HG03025 (cell line): ENCODE measurements at regions not wholly inside any gene's neighbourhood (a gene's known extent, or its start where the extent isn't known, plus 50 kb on each side); places are given as distances from the start of the nearest gene placed in this dataset.

Source experiments
- ATAC-seq: cut with Tn5 transposase; IDR thresholded peaks from one replicate; pipeline ENCODE4 v1.9.1; 2021; ENCODE audit warnings: mild to moderate bottlenecking, moderate library complexity; ENCODE audit not compliant: unreplicated experiment, low FRiP score

DNA sequence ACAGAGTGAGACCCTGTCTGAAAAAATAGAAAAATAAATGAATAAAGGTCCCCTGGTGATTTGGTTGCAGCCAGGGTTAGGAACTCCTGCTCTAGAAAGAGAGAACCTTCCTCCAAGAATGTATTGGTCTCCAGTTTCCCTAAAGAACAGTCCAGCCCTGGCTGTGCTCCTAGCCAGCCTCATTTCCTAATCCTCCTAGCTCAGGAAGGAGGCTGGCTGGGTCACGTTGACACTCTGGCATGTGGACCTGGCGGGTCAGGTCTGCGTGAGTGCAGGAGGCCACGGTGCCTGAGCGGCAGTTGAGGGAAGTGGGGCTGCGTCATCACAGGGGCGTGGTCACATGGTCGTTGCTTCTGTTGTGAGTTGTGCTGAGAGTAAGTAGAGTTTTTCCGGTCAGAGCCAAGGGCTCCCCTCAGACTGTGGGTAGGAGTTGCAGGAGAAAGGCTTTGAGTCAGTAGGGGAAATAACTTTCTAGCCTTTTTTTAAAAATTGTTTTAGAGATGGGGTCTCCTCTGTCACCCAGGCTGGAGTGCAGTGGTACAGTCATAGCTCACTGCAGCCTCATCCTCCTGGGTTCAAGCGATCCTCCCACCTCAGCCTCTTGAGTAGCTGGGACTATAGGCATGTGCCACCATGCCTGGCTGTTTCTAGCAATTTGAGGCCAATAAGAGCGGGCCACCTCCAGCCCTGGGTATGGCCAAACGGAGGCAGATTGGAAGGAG lies 194.0 kb upstream of the CIBAR2 start:
- ATAC-seq = no peak

DNA sequence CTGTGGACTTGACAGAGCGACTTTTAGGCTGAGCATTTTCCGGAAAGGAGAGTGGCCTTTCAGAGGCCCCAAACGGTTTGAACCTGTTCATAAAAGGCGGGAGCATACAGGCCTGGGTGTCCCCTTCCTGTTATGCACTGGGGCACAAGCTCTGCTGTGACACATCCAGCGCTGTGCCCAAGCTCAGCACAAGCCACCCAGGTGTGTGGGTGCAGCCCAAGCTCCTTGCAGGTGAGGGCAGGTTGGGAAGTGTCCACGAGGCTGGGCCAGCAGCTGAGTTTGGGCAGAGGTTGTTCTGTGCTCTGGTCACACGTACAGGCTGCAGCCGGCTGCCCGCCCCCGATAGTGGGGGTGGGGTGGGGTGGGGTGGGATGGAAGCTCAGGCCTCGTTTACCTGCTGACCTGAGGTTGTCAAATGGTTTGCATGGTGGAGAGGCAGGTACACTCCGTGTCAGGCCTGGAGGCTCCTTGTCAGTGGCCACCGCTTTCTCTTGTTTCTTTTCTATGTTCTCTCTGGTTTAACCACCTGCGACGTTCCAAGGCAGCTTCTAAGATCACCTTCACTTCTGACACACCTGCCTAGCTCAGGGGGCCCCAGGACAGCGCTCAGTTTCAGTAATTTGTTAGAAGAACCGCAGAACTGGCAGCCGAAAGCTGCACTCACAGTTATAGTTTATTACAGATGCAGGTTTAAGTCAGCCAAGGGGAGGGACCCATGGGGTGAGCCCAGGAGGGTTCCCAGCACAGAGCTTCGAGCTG lies 194.7 kb upstream of the CIBAR2 start:
- ATAC-seq = no peak

GRCh38 chr16:85307552-85308364 lies 195.5 kb upstream of the CIBAR2 start:
- ATAC-seq = no peak

DNA sequence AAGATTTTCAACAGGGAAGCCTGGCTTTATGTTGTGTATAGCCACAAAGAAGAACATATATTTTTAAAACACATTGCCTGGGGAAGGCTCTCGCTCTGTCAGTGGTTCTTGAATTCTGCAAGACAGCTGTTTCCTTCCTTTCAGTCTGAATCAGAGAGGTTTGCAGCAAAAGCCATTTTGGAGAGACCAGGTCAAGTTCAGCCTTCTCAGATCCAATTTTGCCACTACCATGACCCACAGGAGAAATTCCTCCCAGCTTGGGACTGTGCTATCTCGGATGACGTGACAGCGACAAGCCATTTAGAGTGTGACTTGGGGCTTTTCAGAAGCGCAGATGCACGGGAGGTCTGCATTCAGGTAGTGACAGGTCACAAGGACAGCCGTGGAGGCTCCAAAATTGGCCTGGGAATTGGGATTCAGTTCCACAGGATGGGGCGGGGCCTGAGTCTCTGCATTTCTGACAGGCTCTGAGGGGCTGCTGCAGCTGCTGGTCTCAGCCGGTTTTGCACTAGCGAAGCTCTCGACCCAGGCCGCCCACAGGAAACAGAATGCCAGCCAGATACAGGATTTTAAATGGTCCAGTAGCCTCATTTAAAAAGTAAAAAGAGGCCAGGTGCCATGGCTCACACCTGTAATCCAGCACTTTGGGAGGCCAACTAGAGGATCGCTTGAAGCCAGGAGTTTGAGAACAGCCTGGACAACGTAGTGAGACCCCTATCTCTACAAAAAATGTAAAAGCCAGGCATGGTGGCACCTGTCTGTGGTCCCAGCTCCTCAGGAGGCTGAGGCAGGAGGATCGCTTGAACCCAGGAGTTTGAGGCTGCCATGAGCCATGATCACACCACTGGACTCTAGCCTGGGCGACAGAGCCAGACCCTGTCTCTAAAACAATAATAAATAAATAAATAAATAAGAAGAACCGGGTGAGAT lies 196.6 kb upstream of the CIBAR2 start:
- no peak for ATAC-seq

DNA sequence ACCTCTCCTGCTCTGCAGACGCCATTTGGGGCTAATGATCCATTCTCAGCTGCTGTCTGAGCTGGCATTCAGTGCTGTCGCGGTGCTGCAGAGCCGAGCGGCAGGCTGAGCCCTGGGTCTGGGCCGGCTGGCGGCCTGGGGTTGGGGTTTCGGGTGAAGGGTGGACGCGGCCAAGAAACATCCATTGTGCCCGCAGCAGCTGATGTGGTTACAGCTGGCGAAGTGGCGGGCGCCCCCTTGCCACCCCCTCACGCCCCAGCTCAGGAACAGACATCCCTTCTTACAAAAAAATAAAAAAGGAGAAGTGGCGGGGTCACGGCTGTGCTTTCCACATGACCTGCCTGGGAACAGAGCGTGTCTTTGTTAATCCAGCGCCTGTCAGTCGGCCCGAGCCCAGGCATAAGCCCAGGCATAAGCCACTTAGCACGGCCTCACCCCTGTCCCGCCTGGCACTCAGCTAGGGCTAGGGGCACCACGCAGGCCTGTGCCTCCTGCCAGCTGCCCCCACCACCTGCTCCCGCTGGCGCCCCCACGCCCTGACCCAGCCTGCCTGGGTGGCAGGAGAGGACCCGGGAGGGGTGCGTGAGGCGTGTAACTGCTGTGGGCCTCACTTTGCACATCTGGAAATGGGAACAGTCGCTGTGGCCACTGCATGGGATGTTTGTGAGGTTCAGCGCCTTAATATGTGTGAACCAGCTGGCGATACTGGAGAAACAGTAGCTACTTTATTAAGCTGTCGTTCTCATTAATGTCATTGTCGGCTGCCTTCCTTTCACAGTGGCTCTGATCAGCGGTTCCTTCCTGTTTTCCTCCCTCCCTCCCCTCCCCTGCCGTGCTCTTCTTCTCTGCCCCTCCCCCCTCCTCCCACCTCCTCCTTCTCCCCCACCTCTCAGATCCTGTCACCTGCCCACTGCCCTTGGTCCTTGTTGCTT lies 197.7 kb upstream of the CIBAR2 start:
- ATAC-seq = no peak

GRCh38 chr16:85310868-85311585 lies 198.8 kb upstream of the CIBAR2 start:
- no peak for ATAC-seq

- no peak for ATAC-seq
Observed at GRCh38 chr16:85311741-85312140, 199.5 kb upstream of the CIBAR2 start.

GRCh38 chr16:85312174-85312573 lies 199.9 kb upstream of the CIBAR2 start:
- ATAC-seq = no peak

DNA sequence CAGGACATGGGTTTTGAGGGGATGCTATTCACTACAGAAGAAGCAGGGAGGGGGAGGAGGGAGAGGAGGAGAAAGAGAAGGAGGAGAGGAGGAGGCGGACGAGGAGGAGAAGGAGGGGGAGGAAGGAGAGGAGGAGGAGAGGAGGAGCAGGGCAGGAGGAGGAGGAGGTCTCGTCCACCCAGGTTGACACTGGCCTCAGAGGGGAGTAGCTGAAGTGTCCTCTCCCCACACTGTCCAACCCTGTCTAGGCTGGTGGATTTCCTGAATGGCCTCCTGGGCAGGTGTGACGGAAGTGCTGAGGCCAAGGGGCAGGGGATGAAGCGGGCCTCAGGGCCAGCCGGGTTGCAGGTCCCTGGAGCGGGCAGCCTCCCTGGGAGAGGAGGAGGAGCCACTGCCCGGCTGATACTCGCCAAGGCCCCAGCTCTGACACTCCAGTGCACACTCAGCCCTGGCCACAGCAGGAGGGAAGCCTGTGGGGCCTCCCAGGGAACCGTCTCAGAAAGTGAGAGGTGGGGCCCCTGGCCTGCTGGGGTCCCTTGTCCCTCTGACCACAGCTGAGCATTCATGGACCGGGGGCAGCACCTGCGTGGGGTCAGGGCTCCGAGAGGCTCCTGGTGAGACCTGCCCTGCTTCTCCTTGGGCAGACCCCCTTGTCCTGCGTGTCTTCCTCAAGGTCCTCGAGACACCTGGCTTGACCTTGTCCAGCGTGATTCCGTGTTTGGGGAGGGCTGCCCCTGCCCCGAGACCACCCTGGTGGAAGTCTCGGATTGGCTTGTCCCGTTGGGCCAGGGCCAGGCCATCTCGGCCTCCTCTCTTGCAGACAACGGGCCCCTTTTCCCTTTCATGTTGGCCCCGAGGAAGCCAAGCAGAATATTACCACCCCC lies 200.6 kb upstream of the CIBAR2 start:
- ATAC-seq = no peak

DNA sequence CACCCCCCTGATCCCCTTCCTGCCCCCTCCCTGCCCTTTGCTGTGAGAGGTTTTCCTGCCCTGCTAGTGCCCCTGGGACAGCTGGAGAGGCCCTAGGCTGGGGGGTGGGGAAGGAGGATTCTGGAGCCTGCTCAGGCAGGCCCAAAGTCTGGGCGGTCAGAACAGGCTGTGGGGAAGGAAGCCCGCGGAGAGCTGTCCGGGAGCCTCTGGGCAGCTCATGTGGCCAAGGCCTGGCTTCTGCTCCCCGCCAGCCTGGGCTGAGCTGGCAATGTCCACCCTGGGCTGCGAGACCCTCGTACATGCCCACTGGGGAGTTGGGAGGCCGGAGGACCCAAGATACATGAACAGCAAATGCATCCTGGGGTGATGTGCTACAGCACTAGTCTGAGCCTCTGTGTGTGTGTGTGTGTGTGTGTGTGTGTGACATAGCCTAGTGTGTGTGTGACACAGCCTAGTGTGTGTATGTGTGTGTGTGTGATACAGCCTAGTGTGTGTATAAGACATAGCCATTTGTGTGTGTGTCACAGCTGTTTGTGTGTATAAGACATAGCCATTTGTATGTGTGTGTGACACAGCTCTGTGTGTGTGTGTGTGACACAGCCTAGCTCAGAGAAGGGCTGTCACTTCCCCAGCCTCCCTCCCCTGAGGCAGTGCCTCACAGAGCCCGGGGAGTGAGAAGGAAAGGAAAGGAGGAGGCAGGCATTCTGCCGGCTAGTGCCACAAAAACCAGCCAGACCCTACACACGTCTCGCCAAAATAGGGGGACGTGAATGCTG lies 201.4 kb upstream of the CIBAR2 start:
- no peak for ATAC-seq

DNA sequence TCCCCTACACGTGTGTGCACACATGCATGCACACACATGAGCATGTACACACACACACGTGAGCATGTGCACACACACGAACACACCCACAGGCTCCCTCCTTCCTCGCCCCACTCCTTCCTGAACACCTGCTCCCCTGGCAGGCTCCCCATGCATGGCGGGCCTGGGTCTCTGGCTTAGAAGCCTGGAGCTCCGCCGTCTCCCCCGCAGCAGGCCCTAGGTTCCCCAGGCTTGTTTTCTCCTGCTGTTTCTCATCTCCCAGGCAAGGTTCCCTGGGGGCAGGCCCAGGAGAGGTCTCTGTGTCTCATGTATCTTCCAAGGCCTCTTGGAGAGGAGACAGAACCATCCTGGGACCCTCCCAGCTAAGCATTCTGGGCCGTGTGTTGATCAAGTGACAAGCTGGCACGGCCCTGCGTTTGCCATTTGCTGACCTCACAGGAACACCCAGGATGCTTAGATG lies 202.3 kb upstream of the CIBAR2 start:
- ATAC-seq = no peak

DNA sequence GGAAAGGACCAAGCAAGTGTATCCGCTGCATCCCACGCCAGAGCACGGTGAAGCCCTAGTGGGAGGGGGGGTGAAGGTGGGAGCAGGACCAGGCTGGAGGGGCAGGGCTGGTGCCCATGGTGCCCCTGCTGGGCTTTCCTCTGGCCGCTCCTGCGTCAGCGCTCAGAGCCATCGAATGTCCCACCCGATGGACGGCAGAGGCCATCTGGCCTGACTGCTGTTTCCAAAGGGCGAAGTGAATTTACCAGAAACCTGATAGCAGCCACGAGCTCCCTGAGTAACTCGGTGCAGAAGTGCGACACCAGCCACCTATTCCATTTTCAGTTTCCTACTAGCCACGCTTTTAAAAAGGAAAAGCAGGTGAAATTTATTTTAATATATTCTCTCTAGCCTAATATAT lies 203.6 kb upstream of the CIBAR2 start:
- ATAC-seq = no peak

- no peak for ATAC-seq
Observed at GRCh38 chr16:85316321-85316919, 204.1 kb upstream of the CIBAR2 start.

GRCh38 chr16:85316944-85317343 lies 204.7 kb upstream of the CIBAR2 start:
- no peak for ATAC-seq

DNA sequence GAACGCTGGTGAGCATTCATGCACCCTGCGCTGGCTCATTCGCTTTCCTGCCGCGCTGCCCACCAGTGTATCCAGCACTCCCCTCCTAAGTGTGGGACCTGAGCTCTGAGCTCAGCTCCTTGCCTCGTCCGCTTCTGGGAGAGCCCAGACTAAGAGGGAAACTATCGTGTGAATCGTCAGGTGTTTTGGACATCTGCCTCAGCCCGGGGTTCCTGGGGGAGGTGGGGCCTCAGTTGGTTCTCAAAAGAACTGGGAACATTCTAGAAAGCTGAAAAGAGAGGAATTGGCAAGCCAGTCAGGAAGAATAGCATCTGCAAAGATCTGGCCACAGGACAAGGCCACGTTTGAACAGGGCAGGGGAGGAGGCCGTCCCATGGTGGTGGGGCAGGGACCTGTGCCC lies 205.4 kb upstream of the CIBAR2 start:
- ATAC-seq = no peak

DNA sequence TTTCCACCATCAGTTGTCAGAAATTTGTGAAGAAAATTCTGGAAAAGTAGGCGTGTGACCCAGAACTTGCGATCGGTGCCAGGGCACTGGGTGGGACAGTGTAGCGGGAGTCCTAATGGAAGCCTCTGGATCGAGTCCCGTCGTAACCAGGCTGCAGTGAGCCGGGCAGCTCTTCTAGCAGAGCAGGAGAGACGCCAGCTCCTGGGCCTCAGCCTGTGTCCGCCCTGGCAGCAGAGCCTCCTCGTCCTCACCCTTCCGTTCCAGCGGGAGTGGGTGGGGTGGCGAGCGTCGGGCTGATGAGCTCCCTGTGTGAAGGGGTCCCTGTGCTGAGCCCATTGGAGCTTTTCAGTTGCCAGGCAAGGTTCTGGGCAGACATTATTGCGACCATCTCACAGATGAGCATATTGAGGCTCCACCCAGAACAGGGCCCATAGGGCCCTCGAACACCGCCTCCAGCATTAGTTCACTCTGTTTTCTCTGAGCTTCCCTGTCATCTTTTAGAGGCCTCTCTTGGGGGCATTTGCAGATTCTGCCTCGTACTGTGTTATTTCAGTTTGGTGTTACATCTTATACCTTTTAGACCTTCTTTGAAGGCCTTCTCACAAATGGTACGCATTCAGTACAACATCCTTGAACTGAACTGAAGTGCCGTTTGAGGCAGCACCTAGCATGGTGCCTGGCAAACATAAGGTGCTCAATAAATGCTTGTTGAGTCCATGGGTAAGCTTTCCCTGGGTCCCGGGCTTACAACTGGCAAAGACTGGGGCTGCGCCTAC lies 207.1 kb upstream of the CIBAR2 start:
- no peak for ATAC-seq
